Astrocyte of the spinal cord (primary cell): ENCODE measurements at regions not wholly inside any gene's neighbourhood (a gene's known extent, or its start where the extent isn't known, plus 50 kb on each side); places are given as distances from the start of the nearest gene placed in this dataset.
"Not testable (repeated sequence)": the region's sequence is repeated elsewhere in the genome, so short reads cannot be mapped to it uniquely, and the experiment has no call there.

Source experiments
- DNase-seq: peaks from one replicate; pipeline ENCODE4 v3.0.0; 2011; ENCODE audit warnings: low read depth, low spot score
- H3K4me3 ChIP-seq: 2 replicates; pipeline ENCODE4 v1.5.1; 2011; ENCODE audit warnings: low read depth, mild to moderate bottlenecking, low read length, moderate library complexity
- CTCF ChIP-seq: IDR thresholded peaks from 2 replicates; pipeline ENCODE4 v1.5.1; 2012; ENCODE audit warnings: low read depth, mild to moderate bottlenecking, low read length, inconsistent platforms
- in situ Hi-C: cut with HindIII; loops from 2 replicates; pipeline ENCODE4 v1.10.0; 2017; ENCODE audit warnings: low sequenced_read_pairs

GRCh38 chr2:140117386-140117785 is 1337.2 kb upstream of the NXPH2 start:
- no peak overlapping the region for H3K4me3 ChIP-seq
- no peak for TF ChIP-seq CTCF
- in situ Hi-C loops: no loop called here
- no peak for DNase-seq

- DNase-seq: no peak
- in situ Hi-C loops: no loop called here
These were observed 1328.7 kb upstream of the NXPH2 start for GRCh38 chr2:140108706-140109475.

GRCh38 chr2:140091926-140092325 is 1311.7 kb upstream of the NXPH2 start:
- TF ChIP-seq CTCF: no peak
- in situ Hi-C loops: no loop called here
- no peak for DNase-seq
- no peak overlapping the region for H3K4me3 ChIP-seq

More at GRCh38 chr2:140108706-140109475, 1328.7 kb upstream of the NXPH2 start:
- no peak overlapping the region for H3K4me3 ChIP-seq
- no peak for TF ChIP-seq CTCF

GRCh38 chr2:140086964-140087363 is 1306.8 kb upstream of the NXPH2 start:
- no peak for TF ChIP-seq CTCF
- no peak for DNase-seq
- in situ Hi-C loops: no loop called here
- no peak overlapping the region for H3K4me3 ChIP-seq

- peak; percentile 14 for TF ChIP-seq CTCF
These were observed 1305.5 kb upstream of the NXPH2 start for GRCh38 chr2:140085674-140086073.

GRCh38 chr2:140079038-140079437 is 1298.8 kb upstream of the NXPH2 start:
- TF ChIP-seq CTCF: no peak
- in situ Hi-C loops: no loop called here
- no peak overlapping the region for H3K4me3 ChIP-seq
- no peak for DNase-seq

More at GRCh38 chr2:140085674-140086073, 1305.5 kb upstream of the NXPH2 start:
- in situ Hi-C loops: no loop called here
- no peak overlapping the region for H3K4me3 ChIP-seq
- DNase-seq: peak; percentile 4

- TF ChIP-seq CTCF: no peak
- H3K4me3 ChIP-seq: no peak overlapping the region
- DNase-seq: no peak
- in situ Hi-C loops: no loop called here
These were observed 1296.0 kb upstream of the NXPH2 start for GRCh38 chr2:140076164-140076563.

GRCh38 chr2:140073763-140074162 is 1293.6 kb upstream of the NXPH2 start:
- DNase-seq, H3K4me3 ChIP-seq, in situ Hi-C loops: not testable (repeated sequence)
